ENCODE measurements at regions not wholly inside any gene's neighbourhood (a gene's known extent, or its start where the extent isn't known, plus 50 kb on each side); places are given as distances from the start of the nearest gene placed in this dataset.

DNA sequence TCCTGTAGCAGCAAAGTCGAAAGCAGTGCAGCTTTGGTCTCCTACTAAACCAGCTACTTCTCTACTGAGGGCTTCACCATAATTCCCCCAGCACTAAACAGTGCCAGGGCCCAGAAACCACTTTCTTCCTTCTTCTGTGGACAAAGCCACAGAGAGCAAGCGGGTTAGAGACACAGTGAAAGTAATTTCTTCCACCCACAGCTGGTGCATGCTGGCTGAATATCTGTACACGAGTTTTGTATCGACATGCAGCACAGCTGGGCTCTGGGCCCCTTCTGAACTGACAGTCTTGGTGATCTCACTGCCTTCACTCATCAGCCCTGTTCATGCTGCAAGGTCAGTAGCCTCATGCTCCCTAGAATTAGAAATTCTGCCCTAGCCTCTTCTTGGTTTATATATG lies 74.0 kb upstream of the SULT1C3 start:
- no peaks in the 10 kb centered on the region for H3K9me3 Mint-ChIP-seq
- H3K4me2 ChIP-seq (ENCODE audit: insufficient read depth, insufficient read length, low read length), result no peak overlapping the region
- whole genome bisulfite sequencing (ENCODE audit: extremely low coverage, insufficient read length, low lambda C conversion rate), result no CpG with 5 or more reads among the region's 4 CpGs
- H3K18ac ChIP-seq (ENCODE audit: insufficient read length, low read depth, low read length), result no peak overlapping the region
- no peaks in the 10 kb centered on the region for H4K20me1 ChIP-seq (ENCODE audit: control insufficient read depth, insufficient read depth, insufficient read length)
- no peak overlapping the region for H2BK20ac ChIP-seq (ENCODE audit: low read depth, low read length, poor library complexity, severe bottlenecking)
- no peak overlapping the region for H3K27ac Mint-ChIP-seq
- H3K4me3 Mint-ChIP-seq, result no peak overlapping the region
- H4K91ac ChIP-seq (ENCODE audit: insufficient read length, low read depth, low read length), result no peak overlapping the region
- H3T11ph ChIP-seq (ENCODE audit: low read length), result no peak overlapping the region
- no peak overlapping the region for H3K56ac ChIP-seq (ENCODE audit: insufficient read length, low read depth, low read length)
- H3K27me3 ChIP-seq (ENCODE audit: insufficient read depth, low read length), result no peaks in the 10 kb centered on the region
- no peak overlapping the region for H2AK5ac ChIP-seq (ENCODE audit: insufficient read length, low read length)
- TF ChIP-seq, protein P1, sequence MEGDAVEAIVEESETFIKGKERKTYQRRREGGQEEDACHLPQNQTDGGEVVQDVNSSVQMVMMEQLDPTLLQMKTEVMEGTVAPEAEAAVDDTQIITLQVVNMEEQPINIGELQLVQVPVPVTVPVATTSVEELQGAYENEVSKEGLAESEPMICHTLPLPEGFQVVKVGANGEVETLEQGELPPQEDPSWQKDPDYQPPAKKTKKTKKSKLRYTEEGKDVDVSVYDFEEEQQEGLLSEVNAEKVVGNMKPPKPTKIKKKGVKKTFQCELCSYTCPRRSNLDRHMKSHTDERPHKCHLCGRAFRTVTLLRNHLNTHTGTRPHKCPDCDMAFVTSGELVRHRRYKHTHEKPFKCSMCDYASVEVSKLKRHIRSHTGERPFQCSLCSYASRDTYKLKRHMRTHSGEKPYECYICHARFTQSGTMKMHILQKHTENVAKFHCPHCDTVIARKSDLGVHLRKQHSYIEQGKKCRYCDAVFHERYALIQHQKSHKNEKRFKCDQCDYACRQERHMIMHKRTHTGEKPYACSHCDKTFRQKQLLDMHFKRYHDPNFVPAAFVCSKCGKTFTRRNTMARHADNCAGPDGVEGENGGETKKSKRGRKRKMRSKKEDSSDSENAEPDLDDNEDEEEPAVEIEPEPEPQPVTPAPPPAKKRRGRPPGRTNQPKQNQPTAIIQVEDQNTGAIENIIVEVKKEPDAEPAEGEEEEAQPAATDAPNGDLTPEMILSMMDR (conservative IDR thresholded peaks at IDR 0.05), result no peak
- H2BK120ac ChIP-seq (ENCODE audit: low read depth, low read length, poor library complexity, severe bottlenecking), result no peak overlapping the region
- no peak overlapping the region for H3K27ac ChIP-seq (ENCODE audit: insufficient read length, low read depth, low read length)
- no peak overlapping the region for H4K5ac ChIP-seq (ENCODE audit: insufficient read length, low read depth, low read length)
- no peak overlapping the region for H2BK5ac ChIP-seq (ENCODE audit: insufficient read length, low read length)
- H3K9me3 ChIP-seq (ENCODE audit: control insufficient read depth, low read depth, low read length), result no peaks in the 10 kb centered on the region
- H2AFZ ChIP-seq (ENCODE audit: low read length), result no peak overlapping the region
- no peak overlapping the region for H2BK15ac ChIP-seq (ENCODE audit: low read depth, low read length)
- H3K4ac ChIP-seq (ENCODE audit: low read depth, low read length), result no peak overlapping the region
- no peaks in the 10 kb centered on the region for H3K36me3 Mint-ChIP-seq (ENCODE audit: insufficient read depth in 1 of 3, low read depth in 3 of 3)
- peaks cover 18 to 19% of the 10 kb centered on the region in 2 experiments for H3K4me1 Mint-ChIP-seq
- H2BK12ac ChIP-seq (ENCODE audit: insufficient read length, low read depth, low read length), result no peak overlapping the region
- peaks cover 7% of the 10 kb centered on the region; the same call in 1 of the 2 replicates for H3K4me1 ChIP-seq (ENCODE audit: insufficient read depth, low read length)
- H3K23ac ChIP-seq (ENCODE audit: insufficient read length, low read depth, low read length), result no peak overlapping the region
- DNase-seq, result no peak
- H4K8ac ChIP-seq (replicated peaks; ENCODE audit: insufficient read length, low read depth, low read length), result no peak overlapping the region
- no peaks in the 10 kb centered on the region for H3K79me1 ChIP-seq (ENCODE audit: insufficient read depth, low read depth, low read length, poor library complexity, severe bottlenecking)
- no peaks in the 10 kb centered on the region for H3K23me2 ChIP-seq (ENCODE audit: insufficient read length, low read depth, low read length, poor library complexity, severe bottlenecking)
- no peaks in the 10 kb centered on the region for H3K27me3 Mint-ChIP-seq (ENCODE audit: low read depth)
- H3K79me2 ChIP-seq (ENCODE audit: insufficient read depth, low read length), result no peaks in the 10 kb centered on the region
- H3K14ac ChIP-seq (ENCODE audit: insufficient read depth, low read length), result no peak overlapping the region
- no peak overlapping the region for H3K9ac ChIP-seq (ENCODE audit: extremely low read depth, insufficient read length, low read length)
